HK-2 (cell line): ENCODE measurements at regions not wholly inside any gene's neighbourhood (a gene's known extent, or its start where the extent isn't known, plus 50 kb on each side); places are given as distances from the start of the nearest gene placed in this dataset.

Experiments used
- DNase-seq: peaks from one replicate; pipeline ENCODE4 v3.0.0-alpha.2; 2018; ENCODE audit not compliant: unreplicated experiment

GRCh38 chr14:76551906-76552305 lies 176.0 kb downstream of the ESRRB start:
- DNase-seq = no peak

- no peak for DNase-seq
Measured at GRCh38 chr14:76564471-76565422, 188.8 kb downstream of the ESRRB start.

GRCh38 chr14:76566439-76566838 lies 190.5 kb downstream of the ESRRB start:
- no peak for DNase-seq

- DNase-seq = no peak
Measured at GRCh38 chr14:76574416-76575095, 186.7 kb upstream of the VASH1 start.

- no peak for DNase-seq
Measured at GRCh38 chr14:76575108-76575507, 186.2 kb upstream of the VASH1 start.

- no peak for DNase-seq
Measured at GRCh38 chr14:76576047-76576741, 185.1 kb upstream of the VASH1 start.

- DNase-seq = no peak
Measured at GRCh38 chr14:76577090-76577489, 184.2 kb upstream of the VASH1 start.

- DNase-seq = no peak
Measured at GRCh38 chr14:76577837-76578236, 183.4 kb upstream of the VASH1 start.

GRCh38 chr14:76580399-76580798 lies 180.9 kb upstream of the VASH1 start:
- no peak for DNase-seq

GRCh38 chr14:76580967-76581366 lies 180.3 kb upstream of the VASH1 start:
- DNase-seq = no peak

- DNase-seq = no peak
Measured at GRCh38 chr14:76581592-76581991, 179.7 kb upstream of the VASH1 start.

- no peak for DNase-seq
Measured at GRCh38 chr14:76582447-76582846, 178.8 kb upstream of the VASH1 start.

- no peak for DNase-seq
Measured at GRCh38 chr14:76583174-76583573, 178.1 kb upstream of the VASH1 start.

GRCh38 chr14:76583805-76584204 lies 177.5 kb upstream of the VASH1 start:
- DNase-seq = no peak

GRCh38 chr14:76584271-76584702 lies 177.0 kb upstream of the VASH1 start:
- no peak for DNase-seq

- DNase-seq = no peak
Measured at GRCh38 chr14:76585616-76586015, 175.7 kb upstream of the VASH1 start.

GRCh38 chr14:76589246-76589645 lies 172.0 kb upstream of the VASH1 start:
- no peak for DNase-seq

- DNase-seq = no peak
Measured at GRCh38 chr14:76591266-76591665, 170.0 kb upstream of the VASH1 start.

- DNase-seq = no peak
Measured at GRCh38 chr14:76595266-76595665, 166.0 kb upstream of the VASH1 start.

GRCh38 chr14:76597387-76597786 lies 163.9 kb upstream of the VASH1 start:
- no peak for DNase-seq

GRCh38 chr14:76599141-76599540 lies 162.1 kb upstream of the VASH1 start:
- DNase-seq = no peak

- no peak for DNase-seq
Measured at GRCh38 chr14:76599559-76600287, 161.5 kb upstream of the VASH1 start.
